ENCODE measurements at regions not wholly inside any gene's neighbourhood (a gene's known extent, or its start where the extent isn't known, plus 50 kb on each side); places are given as distances from the start of the nearest gene placed in this dataset.

- ATAC-seq (no peak), DNase-seq (no peak)
- intact Hi-C loops (cut with DNase I), result no loop called here
- Histone ChIP-seq H3K27ac (no peak overlapping the region), H3K4me1 (no peaks in the 10 kb centered on the region), H3K4me3 (no peak overlapping the region), H3K27me3 (ENCODE audit: low read depth) (no peaks in the 10 kb centered on the region), H3K9me3 (no peaks in the 10 kb centered on the region), H3K36me3 (no peaks in the 10 kb centered on the region)
- TF ChIP-seq CTCF (IDR thresholded peaks at IDR 0.05), result no peak
Observed at GRCh38 chr18:78732273-78733210, 247.1 kb upstream of the SALL3 start.

- no peak for ATAC-seq
- no peak for TF ChIP-seq CTCF (IDR thresholded peaks at IDR 0.05)
- H3K36me3 ChIP-seq, result no peaks in the 10 kb centered on the region
- H3K27ac ChIP-seq, result no peak overlapping the region
- intact Hi-C loops (cut with DNase I), result no loop called here
- H3K4me1 ChIP-seq, result no peaks in the 10 kb centered on the region
- H3K27me3 ChIP-seq (ENCODE audit: low read depth), result no peaks in the 10 kb centered on the region
- H3K4me3 ChIP-seq, result no peak overlapping the region
- DNase-seq, result no peak
- H3K9me3 ChIP-seq, result no peaks in the 10 kb centered on the region
Observed at GRCh38 chr18:78733762-78734613, 245.6 kb upstream of the SALL3 start.

GRCh38 chr18:78734614-78734945 is 245.0 kb upstream of the SALL3 start:
- Histone ChIP-seq H3K9me3 (no peaks in the 10 kb centered on the region), H3K27me3 (ENCODE audit: low read depth) (no peaks in the 10 kb centered on the region), H3K4me1 (no peaks in the 10 kb centered on the region), H3K36me3 (no peaks in the 10 kb centered on the region), H3K4me3 (no peak overlapping the region), H3K27ac (no peak overlapping the region)
- ATAC-seq (no peak), DNase-seq (no peak)
- no peak for TF ChIP-seq CTCF (IDR thresholded peaks at IDR 0.05)
- intact Hi-C loops (cut with DNase I), result no loop called here

- ATAC-seq (no peak), DNase-seq (no peak)
- intact Hi-C loops (cut with DNase I), result no loop called here
- Histone ChIP-seq H3K36me3 (no peaks in the 10 kb centered on the region), H3K9me3 (no peaks in the 10 kb centered on the region), H3K4me1 (no peaks in the 10 kb centered on the region), H3K4me3 (no peak overlapping the region), H3K27ac (no peak overlapping the region), H3K27me3 (ENCODE audit: low read depth) (no peaks in the 10 kb centered on the region)
- TF ChIP-seq CTCF (IDR thresholded peaks at IDR 0.05), result no peak
Observed at GRCh38 chr18:78735131-78736014, 244.2 kb upstream of the SALL3 start.

Measured in lower lobe of right lung (tissue), 2 donors.